HG02798 (cell line): ENCODE measurements at regions not wholly inside any gene's neighbourhood (a gene's known extent, or its start where the extent isn't known, plus 50 kb on each side); places are given as distances from the start of the nearest gene placed in this dataset.

ENCODE experiments used
- ATAC-seq: cut with Tn5 transposase; IDR thresholded peaks from one replicate; pipeline ENCODE4 v1.9.1; 2021; ENCODE audit warnings: mild to moderate bottlenecking; ENCODE audit not compliant: unreplicated experiment, poor library complexity

GRCh38 chr20:11108102-11108810, 434.5 kb upstream of the JAG1 start:
- ATAC-seq: no peak

GRCh38 chr20:11110535-11110934, 436.7 kb upstream of the JAG1 start:
- ATAC-seq: no peak

GRCh38 chr20:11111191-11111590, 437.4 kb upstream of the JAG1 start:
- ATAC-seq: no peak

- ATAC-seq: no peak
Observed at GRCh38 chr20:11112832-11113231, 439.0 kb upstream of the JAG1 start.

GRCh38 chr20:11114382-11114781, 440.6 kb upstream of the JAG1 start:
- no peak for ATAC-seq

- ATAC-seq: no peak
Observed at GRCh38 chr20:11117808-11118528, 444.2 kb upstream of the JAG1 start.

GRCh38 chr20:11118802-11119380, 445.1 kb upstream of the JAG1 start:
- ATAC-seq: no peak

GRCh38 chr20:11119573-11119972, 445.8 kb upstream of the JAG1 start:
- ATAC-seq: no peak

GRCh38 chr20:11120431-11120830, 446.6 kb upstream of the JAG1 start:
- ATAC-seq: no peak

- ATAC-seq: no peak
Observed at GRCh38 chr20:11124849-11125505, 451.2 kb upstream of the JAG1 start.

GRCh38 chr20:11128220-11128718, 454.5 kb upstream of the JAG1 start:
- no peak for ATAC-seq

GRCh38 chr20:11128721-11129120, 454.9 kb upstream of the JAG1 start:
- no peak for ATAC-seq

- peak; percentile 68 for ATAC-seq
Observed at GRCh38 chr20:11130554-11131166, 456.9 kb upstream of the JAG1 start.

GRCh38 chr20:11132819-11133415, 459.1 kb upstream of the JAG1 start:
- ATAC-seq: no peak

- ATAC-seq: no peak
Observed at GRCh38 chr20:11136691-11137090, 462.9 kb upstream of the JAG1 start.

GRCh38 chr20:11137688-11138087, 463.9 kb upstream of the JAG1 start:
- ATAC-seq: no peak

- ATAC-seq: no peak
Observed at GRCh38 chr20:11140359-11140758, 466.6 kb upstream of the JAG1 start.

GRCh38 chr20:11143481-11143880, 469.7 kb upstream of the JAG1 start:
- ATAC-seq: no peak

GRCh38 chr20:11144114-11144950, 470.5 kb upstream of the JAG1 start:
- ATAC-seq: no peak
